GM12878 (cell line): ENCODE measurements at regions not wholly inside any gene's neighbourhood (a gene's known extent, or its start where the extent isn't known, plus 50 kb on each side); places are given as distances from the start of the nearest gene placed in this dataset.

ENCODE experiments used
- ATAC-seq: fragments of 200-7000 bp; cut with Tn5 transposase; 3 replicates; pipeline ENCODE4 v1.9.1; 2020; ENCODE audit warnings: mild to moderate bottlenecking, moderate library complexity
- BruUV-seq: library from RNA; stranded (reverse); fragments of 400-500 nt; replicated peaks from 2 replicates; lab custom pipeline; 2021; lab: Mats Ljungman, UMichigan
- CTCF ChIA-PET: fragments of 300-600 bp; sonication (Branson Sonifier 250); formaldehyde crosslinking; extraction: SDS; loops from one replicate; lab custom pipeline; 2021; ENCODE audit warnings: inconsistent platforms; lab: Yijun Ruan, JAX
- POLR2A ChIA-PET: fragments of 350-600 bp; formaldehyde crosslinking; extraction: SDS; loops from one replicate; lab custom pipeline; 2021; ENCODE audit warnings: inconsistent platforms; lab: Charles Lee
- RAD21 ChIA-PET: fragments of 300-600 bp; sonication (Branson Sonifier 250); formaldehyde crosslinking; loops from one replicate; lab custom pipeline; 2023; ENCODE audit warnings: antibody characterized with exemption; ENCODE audit not compliant: unreplicated experiment; lab: Charles Lee
- SMC1A ChIA-PET: fragments of 300-600 bp; sonication (Branson Sonifier 250); formaldehyde crosslinking; loops from one replicate; lab custom pipeline; 2023; ENCODE audit not compliant: unreplicated experiment, uncharacterized antibody; lab: Charles Lee
- DNase-seq: peaks from one replicate; pipeline ENCODE4 v3.0.0-alpha.2; 2011; ENCODE audit warnings: low read depth, low spot score
- FAIRE-seq: peaks from 3 replicates; lab custom pipeline; 2011; peaks lifted over from hg19 to GRCh38; lab: Jason Lieb, UNC
- H2AFZ ChIP-seq: 2 replicates; pipeline ENCODE4 v1.6.0; 2011; ENCODE audit warnings: low read depth, low read length, control low read depth; ENCODE audit not compliant: control insufficient read depth
- H3K27ac ChIP-seq: 2 replicates; pipeline ENCODE4 v1.5.1; 2011; ENCODE audit warnings: control low read depth; ENCODE audit not compliant: control insufficient read depth, insufficient read depth
- H3K27me3 ChIP-seq, 2 experiments: replicated peaks in 1 of 2; 2 replicates each; pipeline versions ENCODE4 v1.6.0 to v1.6.1; 2011; ENCODE audit warnings: low read length in 1 of 2; ENCODE audit not compliant: control insufficient read depth in 2 of 2, insufficient read depth in 2 of 2
- H3K36me3 ChIP-seq, 2 experiments: 2 replicates each; pipeline ENCODE4 v1.5.1; 2011; ENCODE audit warnings: low read length in 1 of 2; ENCODE audit not compliant: control insufficient read depth in 2 of 2, insufficient read depth in 2 of 2
- H3K4me1 ChIP-seq: 2 replicates; pipeline ENCODE4 v1.6.1; 2011; ENCODE audit warnings: mild to moderate bottlenecking, low read length, moderate library complexity, mixed read lengths; ENCODE audit not compliant: control insufficient read depth, insufficient read depth
- H3K4me2 ChIP-seq: 2 replicates; pipeline ENCODE4 v1.6.0; 2011; ENCODE audit warnings: control low read depth; ENCODE audit not compliant: control insufficient read depth, insufficient read depth
- H3K4me3 ChIP-seq: fragments of 200-600 bp; sonication (generic); 2 replicates; pipeline ENCODE4 v1.5.1; 2016
- H3K79me2 ChIP-seq: 2 replicates; pipeline ENCODE4 v1.6.0; 2011; ENCODE audit warnings: low read length; ENCODE audit not compliant: control insufficient read depth, insufficient read depth
- H3K9ac ChIP-seq: 2 replicates; pipeline ENCODE4 v1.8.0; 2011; ENCODE audit warnings: low read length, control low read depth, mixed read lengths; ENCODE audit not compliant: control insufficient read depth, insufficient read depth
- H3K9me3 ChIP-seq: replicated peaks from 3 replicates; pipeline ENCODE4 v1.5.1; 2011; ENCODE audit warnings: mild to moderate bottlenecking, low read length; ENCODE audit not compliant: control insufficient read depth, insufficient read depth
- H4K20me1 ChIP-seq: 2 replicates; pipeline ENCODE4 v1.6.0; 2011; ENCODE audit not compliant: control insufficient read depth, insufficient read depth
- CBX5 ChIP-seq: sonication (generic); IDR thresholded peaks from 2 replicates; pipeline ENCODE4 v1.6.1; 2016; ENCODE audit warnings: low read depth, moderate library complexity, mild to moderate bottlenecking, inconsistent platforms
- EZH2 ChIP-seq: IDR thresholded peaks from 2 replicates; pipeline ENCODE4 v1.6.1; 2012; ENCODE audit warnings: low read depth, mild to moderate bottlenecking, control low read depth, inconsistent platforms, low read length, borderline replicate concordance; ENCODE audit not compliant: control insufficient read depth
- HDGF ChIP-seq: fragments of 450-650 bp; IDR thresholded peaks from 2 replicates; pipeline ENCODE4 v1.6.1; 2016; ENCODE audit warnings: antibody characterized with exemption
- KAT2A ChIP-seq: conservative IDR thresholded peaks from 2 replicates; pipeline ENCODE4 v1.6.1; 2011; ENCODE audit warnings: low read depth, low read length; ENCODE audit not compliant: control insufficient read depth
- KLF5 ChIP-seq: fragments of 450-650 bp; IDR thresholded peaks from 2 replicates; pipeline ENCODE4 v1.6.1; 2014; ENCODE audit warnings: mild to moderate bottlenecking; ENCODE audit not compliant: partially characterized antibody
- MEF2A ChIP-seq: IDR thresholded peaks from 2 replicates; pipeline ENCODE4 v1.6.1; 2011; ENCODE audit warnings: low read depth, mild to moderate bottlenecking, low read length, moderate library complexity; ENCODE audit not compliant: insufficient read depth
- MTA2 ChIP-seq: fragments of 450-650 bp; IDR thresholded peaks from 2 replicates; pipeline ENCODE4 v1.6.1; 2016; ENCODE audit warnings: low read depth, mild to moderate bottlenecking, moderate library complexity
- NFXL1 ChIP-seq: fragments of 450-650 bp; IDR thresholded peaks from 2 replicates; pipeline ENCODE4 v1.6.1; 2017; ENCODE audit warnings: antibody characterized with exemption, mild to moderate bottlenecking, borderline replicate concordance
- NFYB ChIP-seq: IDR thresholded peaks from 2 replicates; pipeline ENCODE4 v1.6.1; 2011; ENCODE audit warnings: low read depth, mild to moderate bottlenecking, low read length, improper control_type of control experiment, moderate library complexity; ENCODE audit not compliant: insufficient read depth
- RBBP5 ChIP-seq: fragments of 200-600 bp; sonication (generic); conservative IDR thresholded peaks from 2 replicates; pipeline ENCODE4 v1.6.1; 2016
- ZSCAN29 ChIP-seq: fragments of 450-650 bp; IDR thresholded peaks from 2 replicates; pipeline ENCODE4 v1.6.1; 2017; ENCODE audit warnings: mild to moderate bottlenecking, moderate library complexity
- WGBS: methylation state at CpG from one replicate; pipeline ENCODE4 v1.1.6; 2016; ENCODE audit warnings: low lambda C conversion rate; ENCODE audit not compliant: insufficient replicate concordance, insufficient coverage; ENCODE audit errors: missing lambda C conversion rate; 5-methylcytosine and 5-hydroxymethylcytosine counted together
- in situ Hi-C: fragments of 300-500 bp; cut with MboI; formaldehyde crosslinking; loops from 9 replicates; pipeline ENCODE4 v1.14.3; 2018; ENCODE audit warnings: mixed read lengths
- intact Hi-C: fragments of 100-400 bp; cut with micrococcal nuclease; formaldehyde crosslinking; loops from one replicate; pipeline ENCODE4 v1.14.2; 2022; ENCODE audit not compliant: unreplicated experiment
- TF ChIP-seq, protein P1 (sequence below): IDR thresholded peaks from 2 replicates; pipeline ENCODE4 v1.6.1; 2011; ENCODE audit warnings: mild to moderate bottlenecking, low read depth, low read length, moderate library complexity; ENCODE audit not compliant: insufficient replicate concordance

DNA sequence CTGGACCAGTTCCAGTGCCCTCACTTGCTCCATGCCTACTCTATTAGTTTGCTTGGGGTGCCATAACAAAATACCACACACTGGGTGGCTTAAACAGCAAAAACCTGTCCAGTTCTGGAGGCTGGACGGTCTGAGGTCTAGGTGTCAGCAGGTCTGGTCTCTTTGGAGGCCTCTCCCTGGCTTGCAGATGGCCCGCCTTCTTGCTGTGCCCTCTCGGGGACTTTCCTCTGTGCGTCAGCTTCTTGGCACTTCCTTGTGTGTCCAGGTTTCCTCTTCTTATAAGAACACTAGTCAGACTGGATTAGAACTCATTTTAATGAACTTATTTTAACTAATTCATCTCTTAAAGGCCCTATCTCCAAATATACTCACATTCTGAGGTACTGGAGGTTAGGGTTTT is 97.2 kb downstream of the CARTPT start (continued):
- no peak for TF ChIP-seq HDGF

DNA sequence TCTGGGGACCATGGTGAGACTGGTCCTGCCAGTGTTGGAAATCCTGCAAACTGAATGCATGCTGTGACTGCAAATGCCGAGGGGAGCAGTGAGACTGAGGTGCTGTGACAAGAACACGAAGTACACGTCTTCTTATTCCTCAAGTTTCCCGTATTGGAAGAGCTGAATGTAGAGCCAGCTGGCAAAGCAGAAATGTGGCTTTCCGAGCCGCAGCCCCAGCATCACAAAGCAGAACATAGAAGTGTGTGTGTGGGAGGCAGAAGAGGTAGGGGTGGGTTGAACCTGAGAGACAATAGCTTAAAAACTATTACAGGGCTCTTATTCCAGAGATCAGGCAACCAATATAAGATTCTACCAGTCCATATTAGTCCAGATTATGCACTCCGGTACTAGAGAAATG is 98.8 kb downstream of the CARTPT start:
- Histone ChIP-seq H3K9me3 (no peaks in the 10 kb centered on the region; the same call in 2 of the 3 replicates), H3K4me3 (no peak overlapping the region), H3K36me3 (no peaks in the 10 kb centered on the region), H3K79me2 (no peaks in the 10 kb centered on the region), H4K20me1 (no peaks in the 10 kb centered on the region), H2AFZ (no peak overlapping the region), H3K4me1 (no peaks in the 10 kb centered on the region), H3K27ac (no peak overlapping the region), H3K4me2 (no peak overlapping the region), H3K27me3 (no peaks in the 10 kb centered on the region), H3K9ac (no peak overlapping the region)
- CTCF ChIA-PET, result no interaction called here
- FAIRE-seq, result no peak
- TF ChIP-seq CBX5 (no peak), MTA2 (no peak), EZH2 (no peak), MEF2A (no peak), KLF5 (no peak), ZSCAN29 (no peak), RBBP5 (no peak), NFXL1 (no peak), KAT2A (no peak), NFYB (no peak)
- TF ChIP-seq, protein P1, sequence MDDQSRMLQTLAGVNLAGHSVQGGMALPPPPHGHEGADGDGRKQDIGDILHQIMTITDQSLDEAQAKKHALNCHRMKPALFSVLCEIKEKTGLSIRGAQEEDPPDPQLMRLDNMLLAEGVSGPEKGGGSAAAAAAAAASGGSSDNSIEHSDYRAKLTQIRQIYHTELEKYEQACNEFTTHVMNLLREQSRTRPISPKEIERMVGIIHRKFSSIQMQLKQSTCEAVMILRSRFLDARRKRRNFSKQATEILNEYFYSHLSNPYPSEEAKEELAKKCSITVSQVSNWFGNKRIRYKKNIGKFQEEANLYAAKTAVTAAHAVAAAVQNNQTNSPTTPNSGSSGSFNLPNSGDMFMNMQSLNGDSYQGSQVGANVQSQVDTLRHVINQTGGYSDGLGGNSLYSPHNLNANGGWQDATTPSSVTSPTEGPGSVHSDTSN, result no peak
- in situ Hi-C loops (no loop called here), intact Hi-C loops (no loop called here)
- BruUV-seq, result no TSS peak
- DNase-seq, result no peak
- POLR2A ChIA-PET, result no interaction called here
- no peak for ATAC-seq
- SMC1A ChIA-PET, result no interaction called here
- 34% methylated on average over 7 of the region's 7 CpGs for WGBS
- RAD21 ChIA-PET, result no interaction called here
